Body of pancreas (tissue), 4 donors: ENCODE measurements at regions not wholly inside any gene's neighbourhood (a gene's known extent, or its start where the extent isn't known, plus 50 kb on each side); places are given as distances from the start of the nearest gene placed in this dataset.

ENCODE experiments used
- CTCF ChIP-seq, 7 experiments: fragments of 450-650 bp in 4 of 7; fragments of 200-600 bp in 3 of 7; sonication (generic) in 3 of 7; IDR thresholded peaks; one replicate each; pipeline ENCODE4 v1.5.1; 2016 to 2019; ENCODE audit warnings: antibody characterized with exemption in 7 of 7
- POLR2A ChIP-seq, 3 donors: fragments of 450-650 bp; IDR thresholded peaks; one replicate each; pipeline ENCODE4 v1.6.1; 2016; ENCODE audit warnings: antibody characterized with exemption in 3 of 3, mild to moderate bottlenecking in 2 of 3

- TF ChIP-seq CTCF (IDR thresholded peaks at IDR 0.05) = no peak
- TF ChIP-seq POLR2A (IDR thresholded peaks at IDR 0.05) = no peak
Measured at GRCh38 chr7:35399216-35399615, 145.3 kb upstream of the TBX20 start.
